Muscle of arm (tissue), 1 donor: ENCODE measurements at regions not wholly inside any gene's neighbourhood (a gene's known extent, or its start where the extent isn't known, plus 50 kb on each side); places are given as distances from the start of the nearest gene placed in this dataset.
"Not testable (repeated sequence)": the region's sequence is repeated elsewhere in the genome, so short reads cannot be mapped to it uniquely, and the experiment has no call there.

ENCODE experiments used
- DNase-seq: peaks from one replicate; pipeline ENCODE4 v3.0.0-alpha.2; 2013

DNA sequence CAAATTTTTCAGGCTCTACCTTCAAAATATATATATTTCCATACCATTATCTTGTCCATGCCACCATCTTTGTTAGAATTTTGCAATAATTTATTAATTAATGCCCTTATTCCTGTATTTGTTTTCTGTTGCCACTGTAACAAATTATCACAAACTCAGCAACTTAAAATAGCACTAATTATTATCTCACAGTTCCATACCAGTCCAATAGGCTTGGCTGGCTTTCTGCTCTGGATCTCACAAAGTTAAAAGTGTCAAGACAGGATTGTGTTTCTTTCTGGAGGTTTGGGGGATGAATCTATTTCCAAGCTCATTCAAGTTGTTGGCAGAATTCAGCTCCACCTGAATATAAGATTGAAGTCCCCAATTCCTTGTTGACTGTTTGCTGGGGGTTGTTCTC is 58.6 kb upstream of the SLC38A4 start:
- DNase-seq: no peak

DNA sequence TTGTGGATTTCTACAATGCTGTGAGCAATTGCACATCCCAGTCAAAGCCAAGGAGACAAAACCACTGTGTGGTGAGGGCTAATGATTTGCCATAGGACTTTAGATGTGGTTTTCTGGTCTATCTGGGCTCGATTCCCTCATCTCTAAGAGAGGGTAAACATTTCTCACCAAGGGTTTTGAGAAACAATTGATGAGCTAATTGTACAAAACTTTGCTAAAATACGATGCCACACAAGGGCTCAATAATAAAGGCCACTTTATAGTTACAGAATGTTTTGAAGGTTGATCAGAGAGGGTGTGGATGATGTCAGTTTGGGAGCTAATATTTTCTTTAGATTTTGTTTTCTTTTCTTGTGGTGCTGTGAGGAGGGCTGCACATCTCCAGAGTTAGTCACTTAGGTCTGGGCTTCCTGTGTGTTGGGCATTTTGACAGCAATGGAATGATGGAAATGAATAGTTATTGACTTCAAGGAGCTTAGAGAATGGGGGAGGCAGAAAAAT is 60.8 kb upstream of the SLC38A4 start:
- DNase-seq: no peak

DNA sequence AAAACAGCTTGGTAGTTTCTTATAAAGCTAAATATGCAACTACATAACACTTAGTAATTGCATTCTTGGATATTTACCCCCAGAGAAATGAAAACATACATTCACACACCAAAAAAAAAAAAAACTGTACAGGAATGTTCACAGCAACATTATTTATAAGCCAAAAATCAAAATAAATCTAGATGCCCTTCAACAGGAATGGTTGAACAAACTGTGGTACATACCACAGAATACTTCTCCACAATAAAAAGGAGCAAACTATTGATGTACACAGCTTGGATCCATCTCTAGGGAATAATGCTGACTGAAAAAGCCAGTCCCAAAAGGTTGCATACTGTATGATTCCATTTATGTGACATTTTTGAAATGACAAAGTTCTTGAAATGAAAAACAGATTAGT is 62.1 kb upstream of the SLC38A4 start:
- no peak for DNase-seq

DNA sequence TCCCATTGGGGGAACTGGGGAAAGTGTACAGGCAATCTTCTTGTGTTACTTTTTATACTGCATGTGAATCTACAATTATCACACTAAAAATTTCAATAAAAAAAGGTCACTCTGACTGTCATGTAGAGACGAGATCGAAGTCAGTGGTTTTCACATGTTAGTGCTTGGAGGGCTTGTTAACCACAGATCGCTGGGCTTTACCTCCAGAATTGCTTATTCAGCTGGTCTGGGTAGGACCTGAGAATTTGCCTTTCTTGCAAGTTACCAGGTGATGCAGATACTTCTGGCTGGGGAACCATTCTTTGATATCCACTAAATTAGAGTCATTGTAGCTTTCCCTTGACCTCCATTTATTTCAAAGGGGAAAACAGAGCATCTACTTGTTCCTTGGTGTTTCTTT is 62.8 kb upstream of the SLC38A4 start:
- DNase-seq: no peak

DNA sequence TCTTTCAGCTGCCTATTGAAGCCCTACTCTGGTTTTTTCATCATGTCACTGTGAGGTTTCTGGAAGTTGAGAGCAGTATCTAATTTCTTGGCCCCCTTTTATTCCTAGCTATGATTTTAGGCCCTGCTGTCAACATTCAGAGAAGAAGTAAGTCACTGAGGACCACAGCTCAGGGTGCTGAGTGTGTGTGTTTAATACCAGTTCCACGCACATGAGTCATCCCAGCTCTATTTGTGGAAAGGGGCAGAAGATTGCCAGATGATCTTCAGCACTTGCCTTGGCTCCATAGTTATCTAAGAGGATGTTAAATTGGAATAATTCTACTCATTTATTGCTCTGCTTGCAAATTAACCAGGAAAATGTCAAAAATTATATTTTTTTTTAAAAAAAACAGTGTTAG is 65.5 kb upstream of the SLC38A4 start:
- DNase-seq: no peak

DNA sequence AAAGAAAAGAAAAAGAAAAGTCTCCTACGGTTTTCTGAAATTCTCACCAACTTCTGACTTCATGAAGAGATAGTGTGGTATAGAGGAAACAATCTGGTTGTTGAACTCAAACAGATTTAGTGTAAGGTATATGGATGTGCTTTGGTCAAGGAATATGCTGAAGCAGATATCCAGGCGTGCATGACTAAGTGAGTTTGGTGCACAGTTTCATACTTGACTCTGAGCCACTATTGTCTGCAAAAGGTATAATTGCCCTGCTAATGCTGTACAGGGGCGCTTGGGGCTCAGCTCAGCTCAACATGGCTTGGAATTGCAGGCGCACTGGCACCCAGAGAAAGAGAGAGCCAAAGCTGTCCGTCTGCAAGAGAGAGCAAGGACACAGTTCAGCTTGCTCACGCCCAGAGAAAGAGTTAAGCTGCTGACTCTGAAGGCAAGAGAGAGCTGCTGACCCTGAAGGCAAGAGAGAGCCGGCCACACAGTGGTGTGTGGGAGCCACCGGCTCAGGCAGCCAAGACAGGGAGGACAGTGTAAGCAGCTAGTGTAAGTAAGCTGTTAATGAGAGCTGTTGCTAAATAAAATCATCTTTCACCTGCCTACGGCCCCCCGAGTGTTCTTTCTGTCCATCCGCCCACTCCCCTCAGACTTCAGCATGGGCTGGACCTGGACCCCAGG is 66.4 kb upstream of the SLC38A4 start:
- no peak for DNase-seq

DNA sequence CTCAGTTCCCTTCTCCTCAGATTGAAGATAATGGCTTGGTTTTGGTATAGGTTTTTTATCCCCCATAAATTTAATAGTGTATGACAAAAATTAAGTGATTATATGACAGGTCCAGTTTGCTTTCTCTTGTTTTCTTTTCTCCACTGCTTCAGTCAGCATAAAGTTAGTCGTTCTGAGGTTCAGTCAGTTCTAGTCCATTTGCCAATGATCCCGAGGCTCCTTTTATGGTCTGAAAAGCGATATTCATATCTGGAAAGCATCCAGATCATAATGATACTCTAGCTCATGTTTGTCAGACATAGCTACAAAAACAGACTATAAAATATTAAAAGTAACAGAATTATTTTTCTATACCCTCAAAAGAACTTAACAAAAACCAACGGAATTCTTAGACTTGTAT is 67.1 kb upstream of the SLC38A4 start:
- DNase-seq: no peak

DNA sequence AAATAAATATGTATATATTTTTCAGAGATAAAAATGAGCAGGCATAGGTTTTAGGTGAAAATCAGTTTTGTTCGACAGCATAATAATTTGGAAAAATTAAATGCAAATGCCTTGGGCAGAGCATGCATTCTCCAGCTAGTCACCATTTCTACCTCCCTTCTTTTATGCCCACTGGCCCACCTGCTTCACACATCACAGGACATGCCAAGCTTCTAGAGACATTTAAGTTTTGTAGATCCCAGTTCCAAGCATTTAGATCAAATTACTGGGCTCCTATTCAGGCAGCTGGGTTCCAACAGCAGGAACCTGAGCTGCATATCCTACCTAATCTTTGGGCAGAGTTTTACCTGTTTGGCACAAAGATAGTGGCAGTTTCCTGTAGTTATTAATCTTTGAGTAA is 67.6 kb upstream of the SLC38A4 start:
- DNase-seq: no peak

DNA sequence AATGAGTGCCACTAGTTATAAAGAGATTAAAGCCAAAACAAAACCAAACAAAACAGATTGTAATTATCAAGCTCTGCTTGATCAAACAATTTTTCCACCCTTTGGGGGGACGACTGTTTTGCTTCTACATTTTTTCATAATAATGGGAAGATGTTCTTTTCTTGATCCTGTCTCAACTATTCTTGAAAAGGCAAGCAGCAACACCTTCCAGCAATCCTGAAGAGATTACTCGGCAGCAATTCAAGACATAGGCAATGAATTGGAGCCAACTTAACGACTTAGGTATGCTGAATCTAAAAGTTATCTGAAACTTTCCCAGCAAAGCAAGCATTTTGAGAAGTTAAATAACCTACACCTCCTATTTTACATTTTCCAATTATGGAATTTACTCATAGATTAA is 69.9 kb upstream of the SLC38A4 start:
- no peak for DNase-seq

DNA sequence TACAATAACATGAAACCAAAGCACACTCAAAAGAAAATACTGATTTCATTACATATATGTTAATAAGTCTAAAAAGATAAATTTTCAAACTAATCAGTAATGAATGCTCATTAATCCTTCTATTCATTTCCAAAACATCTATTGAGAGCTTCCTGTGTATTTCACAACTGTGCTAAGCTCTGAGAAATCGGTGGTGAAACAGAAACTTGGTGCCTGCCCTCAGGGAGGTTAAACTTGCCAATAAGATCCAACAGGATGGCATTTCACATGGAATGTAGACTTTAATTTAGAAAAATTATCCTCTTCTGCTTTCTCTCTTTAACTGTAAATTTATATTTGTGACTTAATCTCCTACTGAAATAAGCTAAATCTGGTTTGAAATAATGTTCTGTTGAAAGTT is 70.9 kb upstream of the SLC38A4 start:
- DNase-seq: no peak

DNA sequence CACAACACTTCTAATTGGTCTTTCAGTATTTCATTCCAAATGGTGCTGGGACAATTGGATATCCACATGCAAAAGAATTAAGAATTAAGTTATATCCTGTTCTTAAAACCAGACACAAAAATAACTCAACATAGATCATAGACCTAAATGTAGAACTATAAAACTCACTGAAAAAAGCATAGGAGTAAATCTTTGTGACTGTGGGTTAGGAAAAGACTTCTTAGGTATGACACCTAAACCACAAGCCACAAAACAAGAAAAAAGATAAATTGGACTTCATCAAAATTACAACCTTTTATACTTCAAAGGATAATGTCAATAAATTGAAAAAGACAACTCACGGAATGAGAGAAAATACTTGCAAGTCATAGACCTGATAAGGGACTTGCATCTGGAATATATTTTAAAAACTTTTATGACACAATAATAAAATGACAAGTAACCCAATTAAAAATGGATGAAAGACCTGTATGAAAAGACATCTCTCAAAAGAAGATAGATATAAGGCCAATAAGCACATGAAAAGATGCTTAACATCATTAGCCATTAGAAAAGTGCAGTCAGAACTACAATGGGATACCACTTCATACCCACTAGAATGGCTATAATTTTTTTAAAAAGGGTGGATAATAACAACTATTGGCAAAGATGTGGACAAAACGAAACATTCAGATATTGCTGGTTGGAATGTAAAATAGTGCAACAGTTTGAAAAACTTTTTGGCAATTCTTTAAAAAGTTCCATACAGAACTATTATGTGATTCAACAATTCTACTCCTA is 72.5 kb upstream of the SLC38A4 start:
- DNase-seq: no peak

DNA sequence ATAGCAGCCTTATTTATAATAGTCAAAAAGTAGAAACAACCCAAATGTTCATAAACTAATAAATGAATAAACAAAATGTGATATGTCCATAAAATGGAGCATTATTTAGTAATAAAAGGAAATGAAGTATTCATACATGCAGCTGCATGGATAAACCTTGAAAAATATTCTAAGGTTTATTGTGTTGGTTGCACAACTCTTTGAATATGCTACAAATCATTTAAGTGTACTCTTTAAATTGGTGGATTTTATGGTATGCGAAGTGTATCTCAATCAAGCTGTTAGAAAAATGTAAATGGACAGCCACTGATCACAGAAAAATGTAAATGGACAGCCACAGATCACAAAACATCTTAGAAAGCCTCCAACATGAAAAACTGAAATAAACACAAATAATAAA is 73.2 kb upstream of the SLC38A4 start:
- DNase-seq: no peak

DNA sequence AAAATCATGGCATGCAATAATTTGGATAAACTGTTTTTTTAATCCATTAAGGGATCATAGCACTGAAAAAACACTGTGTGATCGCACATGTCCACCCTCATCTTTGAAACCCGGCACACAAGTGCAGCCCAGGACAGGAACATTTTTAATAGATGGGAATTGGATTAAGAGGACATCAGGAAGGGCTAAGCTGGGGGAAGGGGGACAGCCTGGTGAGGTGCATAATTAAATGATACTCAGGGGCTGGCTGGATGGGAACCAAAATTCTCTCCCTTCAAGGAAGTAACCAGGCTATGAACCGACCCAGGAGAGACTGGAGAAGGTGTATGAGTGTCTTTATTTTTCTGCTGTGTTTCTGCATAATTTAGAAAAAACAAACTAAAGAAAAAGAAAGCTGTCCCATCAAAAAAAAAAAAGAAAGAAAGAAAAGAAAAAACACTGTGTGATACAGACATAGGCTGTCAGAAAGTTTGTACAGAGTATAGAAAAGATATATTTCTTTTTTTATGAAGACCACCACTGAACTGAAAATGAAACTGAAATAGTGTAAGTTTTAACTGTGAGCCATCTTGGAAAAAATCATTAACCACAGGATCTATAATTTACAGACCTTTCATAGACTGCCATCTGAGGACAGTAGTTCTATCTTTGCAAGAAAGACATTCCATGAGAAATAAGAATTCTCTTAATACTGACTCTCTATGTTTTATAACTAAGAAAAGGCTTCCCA is 75.1 kb upstream of the SLC38A4 start:
- DNase-seq: no peak

DNA sequence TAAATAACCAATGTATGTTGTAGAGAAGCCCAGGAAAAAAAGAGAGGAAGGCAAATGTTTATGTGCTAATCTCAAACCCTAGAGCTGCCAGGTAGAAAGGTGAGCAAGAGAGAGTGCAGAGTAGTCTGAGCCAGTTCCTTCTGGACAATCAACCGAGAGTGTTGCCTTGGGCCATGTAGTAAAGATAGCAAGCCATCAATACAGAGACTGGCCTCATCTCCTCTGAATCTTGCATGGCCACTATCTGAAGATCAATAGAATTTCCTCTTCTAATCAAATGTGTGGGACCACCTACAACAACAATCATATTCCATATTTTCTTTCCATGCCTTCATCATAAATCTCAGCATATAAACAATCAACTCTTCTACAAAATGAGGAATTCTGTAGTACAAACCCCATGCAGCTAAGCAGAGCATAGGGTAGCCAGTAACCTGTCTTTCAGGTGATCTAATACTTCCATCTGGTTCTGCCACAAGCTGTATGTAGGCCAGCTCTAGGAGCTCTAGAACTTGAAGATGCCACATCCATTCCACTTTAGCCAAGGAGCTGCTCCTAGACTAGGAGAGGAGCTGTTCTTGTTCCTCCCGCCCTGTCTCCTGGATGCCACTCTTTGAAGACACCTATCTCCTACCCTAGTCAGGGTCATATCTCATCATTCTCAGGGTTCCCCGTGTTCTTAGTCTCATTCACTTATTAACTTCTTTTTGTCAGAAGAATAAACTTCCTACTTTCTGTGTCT is 75.8 kb upstream of the SLC38A4 start:
- no peak for DNase-seq

DNA sequence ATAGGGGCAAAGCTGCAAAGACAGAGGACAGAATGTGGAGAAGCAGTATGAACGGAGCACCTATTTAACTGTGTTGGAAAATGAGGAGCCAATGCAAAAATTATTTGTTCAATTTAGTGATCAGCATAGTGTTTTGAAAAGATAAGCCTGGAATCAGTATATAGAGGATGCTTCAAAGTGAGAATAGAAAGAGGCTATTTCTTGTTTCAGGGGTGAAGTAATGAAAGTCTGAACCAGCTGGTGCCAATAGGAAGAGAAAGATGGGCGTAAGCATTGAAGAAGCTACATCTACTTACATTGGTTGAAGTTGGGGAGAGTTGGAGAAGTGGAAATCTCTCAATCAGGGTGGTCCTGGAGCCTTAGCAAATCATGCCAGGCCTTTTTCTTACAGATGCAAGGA is 77.3 kb upstream of the SLC38A4 start:
- no peak for DNase-seq

DNA sequence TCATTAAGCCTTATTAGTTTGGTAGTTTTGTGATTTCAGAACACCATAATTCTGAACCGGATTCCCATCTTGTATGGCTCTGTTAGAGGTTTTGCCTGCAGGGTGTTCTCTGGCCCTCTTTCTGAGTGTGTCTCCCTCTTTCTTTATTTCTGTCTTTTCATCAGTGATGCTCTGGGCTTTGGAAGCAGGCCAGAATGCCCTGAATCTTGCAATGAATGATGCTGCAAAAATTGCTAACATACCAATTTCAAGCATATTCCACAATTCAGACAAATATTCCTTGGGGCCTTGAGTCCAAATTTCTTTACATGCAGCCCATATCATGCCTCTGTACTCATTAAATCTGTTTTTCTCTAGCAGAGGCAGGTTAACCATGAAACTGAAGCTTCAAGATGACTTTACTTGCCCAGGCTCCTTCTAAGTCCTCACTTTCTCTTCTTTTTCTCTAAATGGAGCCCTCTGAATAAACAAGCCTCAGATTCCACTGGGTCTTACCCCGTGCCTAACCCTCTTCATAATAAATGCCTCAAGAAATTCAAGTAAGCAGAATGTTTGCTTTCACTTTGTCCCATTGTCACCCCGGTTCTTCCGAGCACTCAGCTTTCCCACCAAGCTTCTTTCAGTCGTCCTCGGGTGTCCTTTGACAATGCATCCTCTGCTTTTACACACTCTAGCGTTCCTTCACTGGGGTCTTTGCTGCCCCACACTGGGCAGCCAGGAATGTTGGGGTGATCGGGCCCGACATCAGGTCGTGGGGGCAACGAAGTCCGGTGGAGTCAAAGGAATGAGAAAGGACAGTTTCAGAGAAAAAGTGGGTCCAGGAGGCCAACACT is 78.8 kb upstream of the SLC38A4 start:
- no peak for DNase-seq

DNA sequence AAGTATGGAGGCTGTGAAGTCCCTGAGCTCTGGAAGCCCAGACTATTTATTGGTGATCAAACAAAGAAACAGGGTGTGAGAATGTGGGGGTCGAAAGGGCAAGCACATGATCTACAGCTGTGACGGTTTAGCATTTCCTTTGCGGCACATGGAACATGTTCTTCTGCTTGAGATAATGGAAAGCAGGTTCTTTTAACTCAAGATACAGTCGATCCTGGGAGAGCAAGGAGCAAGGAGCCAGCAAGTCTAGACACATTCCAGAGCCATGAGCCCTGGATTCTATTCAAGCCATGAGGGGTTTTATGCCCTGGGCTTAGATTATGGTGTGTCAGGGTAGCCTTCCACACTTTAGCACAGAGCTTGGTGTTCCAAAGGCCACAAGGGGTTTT is 79.4 kb upstream of the SLC38A4 start:
- not testable (repeated sequence) for DNase-seq

DNA sequence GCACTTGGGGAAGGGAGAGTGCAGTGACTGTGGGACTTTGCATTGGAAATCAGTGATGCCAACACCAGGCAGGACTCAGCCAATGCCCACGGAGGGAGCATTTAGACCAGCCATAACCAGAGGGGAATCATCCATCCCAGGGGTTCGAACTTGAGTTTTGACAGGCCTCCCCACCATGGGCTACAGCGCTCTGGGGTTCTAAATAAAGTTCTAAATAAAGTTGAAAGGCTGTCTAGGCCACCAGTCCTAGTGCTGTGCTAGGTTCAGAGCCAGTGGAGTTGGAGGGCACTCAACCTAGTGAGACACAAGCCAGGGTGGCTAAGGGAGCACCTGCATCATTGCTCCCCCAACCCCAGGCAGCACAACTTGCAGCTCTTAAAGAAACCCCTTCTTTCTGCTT is 82.0 kb upstream of the SLC38A4 start:
- DNase-seq: no peak

DNA sequence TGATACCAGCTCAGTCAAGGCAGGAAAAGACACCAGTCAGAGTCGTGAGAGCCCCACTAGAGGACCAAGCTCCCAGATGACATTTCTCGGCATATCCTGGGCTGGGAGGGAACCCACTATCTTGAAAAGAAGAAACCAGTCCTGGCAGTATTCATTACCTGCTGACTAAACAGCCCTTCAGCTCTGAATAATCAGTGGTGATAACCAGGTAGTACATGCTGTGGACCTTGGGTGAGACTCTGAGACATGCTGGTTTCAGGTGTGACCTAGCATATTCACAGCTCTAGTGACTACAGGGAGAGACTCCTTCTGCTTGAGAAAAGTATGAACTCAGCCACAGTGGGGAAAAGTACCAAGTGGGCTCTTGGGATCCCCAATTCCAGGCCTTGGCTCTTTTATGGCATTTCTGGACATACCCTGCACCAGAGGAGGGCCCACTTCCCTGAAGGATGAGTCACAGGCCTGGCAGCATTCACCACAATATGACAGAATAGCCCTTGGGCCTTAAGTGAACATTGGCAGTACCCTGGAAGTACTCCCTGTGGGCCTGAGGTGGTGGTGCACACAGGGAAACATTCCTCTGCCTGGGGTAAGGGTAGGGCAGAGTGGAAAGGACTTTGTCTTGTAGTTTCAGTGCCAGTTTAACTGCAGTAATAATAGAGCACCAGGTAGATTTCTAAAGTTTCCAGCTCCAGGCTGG is 82.6 kb upstream of the SLC38A4 start:
- no peak for DNase-seq

DNA sequence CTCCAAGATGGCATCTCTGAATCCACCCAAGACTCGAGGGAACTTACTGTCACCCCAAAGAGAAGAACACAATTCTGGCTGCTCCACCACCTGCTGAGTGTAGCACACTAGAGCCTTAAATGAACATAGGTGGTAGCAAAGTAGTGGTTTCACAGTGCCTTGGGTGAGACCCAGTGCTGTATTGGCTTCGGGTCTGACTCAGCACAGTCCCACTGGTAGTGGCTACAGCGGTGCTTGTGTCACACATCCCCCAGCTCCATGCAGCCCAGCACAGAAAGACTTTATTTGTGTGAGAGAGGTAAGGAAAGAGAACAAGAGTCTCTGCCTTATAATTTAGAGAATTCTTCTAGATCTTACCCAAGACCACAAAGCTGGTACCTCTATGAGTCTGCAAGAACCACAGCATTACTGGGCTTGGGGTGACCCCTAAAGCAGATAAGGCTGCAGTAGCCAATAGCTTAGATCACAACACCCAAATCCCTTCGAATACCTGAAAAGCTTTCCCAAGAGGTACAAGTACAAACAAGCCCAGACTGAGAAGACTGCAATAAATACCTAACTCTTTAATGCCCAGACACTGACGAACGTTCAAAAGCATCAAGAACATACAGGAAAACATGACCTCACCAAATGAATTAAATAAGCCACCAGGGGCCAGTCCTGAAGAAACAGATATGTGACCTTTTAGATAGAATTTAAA is 83.3 kb upstream of the SLC38A4 start:
- no peak for DNase-seq
